DMS53 treated with DMSO at 0.1 percent for 48 hours (cell line): ENCODE measurements at regions not wholly inside any gene's neighbourhood (a gene's known extent, or its start where the extent isn't known, plus 50 kb on each side); places are given as distances from the start of the nearest gene placed in this dataset.
"Not testable (repeated sequence)": the region's sequence is repeated elsewhere in the genome, so short reads cannot be mapped to it uniquely, and the experiment has no call there.

Experiments
- DNase-seq: peaks from one replicate; lab custom pipeline; 2025; ENCODE audit not compliant: unreplicated experiment; lab: John Stamatoyannopoulos, UW

- no peak for DNase-seq
Measured at GRCh38 chr9:129547063-129547462, 73.8 kb downstream of the C9orf50 start.

- DNase-seq = not testable (repeated sequence)
Measured at GRCh38 chr9:129545876-129546275, 75.0 kb downstream of the C9orf50 start.

GRCh38 chr9:129544761-129545160 is 76.1 kb downstream of the C9orf50 start:
- DNase-seq = no peak

- no peak for DNase-seq
Measured at GRCh38 chr9:129542741-129543140, 78.2 kb downstream of the C9orf50 start.

- no peak for DNase-seq
Measured at GRCh38 chr9:129541270-129541669, 79.6 kb downstream of the C9orf50 start.

- no peak for DNase-seq
Measured at GRCh38 chr9:129539446-129539845, 81.5 kb downstream of the C9orf50 start.

GRCh38 chr9:129531860-129532402 is 89.0 kb downstream of the C9orf50 start:
- DNase-seq = not testable (repeated sequence)

GRCh38 chr9:129527955-129528354 is 92.9 kb downstream of the C9orf50 start:
- DNase-seq = not testable (repeated sequence)

- DNase-seq = no peak
Measured at GRCh38 chr9:129525656-129526196, 95.2 kb downstream of the C9orf50 start.

GRCh38 chr9:129524582-129525270 is 96.2 kb downstream of the C9orf50 start:
- no peak for DNase-seq

GRCh38 chr9:129523943-129524581 is 96.8 kb downstream of the C9orf50 start:
- DNase-seq = no peak

GRCh38 chr9:129522351-129522750 is 98.5 kb downstream of the C9orf50 start:
- DNase-seq = no peak

GRCh38 chr9:129520082-129520481 is 100.8 kb downstream of the C9orf50 start:
- no peak for DNase-seq

- DNase-seq = no peak
Measured at GRCh38 chr9:129518074-129518473, 102.8 kb downstream of the C9orf50 start.

- no peak for DNase-seq
Measured at GRCh38 chr9:129517006-129517405, 103.9 kb downstream of the C9orf50 start.

GRCh38 chr9:129514891-129515290 is 106.0 kb downstream of the C9orf50 start:
- DNase-seq = no peak

- DNase-seq = no peak
Measured at GRCh38 chr9:129514497-129514867, 106.4 kb downstream of the C9orf50 start.

GRCh38 chr9:129513856-129514496 is 106.9 kb downstream of the C9orf50 start:
- no peak for DNase-seq

GRCh38 chr9:129513282-129513681 is 107.6 kb downstream of the C9orf50 start:
- DNase-seq = no peak

- DNase-seq = no peak
Measured at GRCh38 chr9:129511285-129511900, 109.5 kb downstream of the C9orf50 start.

GRCh38 chr9:129509533-129509928 is 111.4 kb downstream of the C9orf50 start:
- no peak for DNase-seq
